ENCODE measurements at regions not wholly inside any gene's neighbourhood (a gene's known extent, or its start where the extent isn't known, plus 50 kb on each side); places are given as distances from the start of the nearest gene placed in this dataset.
"Not testable (repeated sequence)": the region's sequence is repeated elsewhere in the genome, so short reads cannot be mapped to it uniquely, and the experiment has no call there.

DNA sequence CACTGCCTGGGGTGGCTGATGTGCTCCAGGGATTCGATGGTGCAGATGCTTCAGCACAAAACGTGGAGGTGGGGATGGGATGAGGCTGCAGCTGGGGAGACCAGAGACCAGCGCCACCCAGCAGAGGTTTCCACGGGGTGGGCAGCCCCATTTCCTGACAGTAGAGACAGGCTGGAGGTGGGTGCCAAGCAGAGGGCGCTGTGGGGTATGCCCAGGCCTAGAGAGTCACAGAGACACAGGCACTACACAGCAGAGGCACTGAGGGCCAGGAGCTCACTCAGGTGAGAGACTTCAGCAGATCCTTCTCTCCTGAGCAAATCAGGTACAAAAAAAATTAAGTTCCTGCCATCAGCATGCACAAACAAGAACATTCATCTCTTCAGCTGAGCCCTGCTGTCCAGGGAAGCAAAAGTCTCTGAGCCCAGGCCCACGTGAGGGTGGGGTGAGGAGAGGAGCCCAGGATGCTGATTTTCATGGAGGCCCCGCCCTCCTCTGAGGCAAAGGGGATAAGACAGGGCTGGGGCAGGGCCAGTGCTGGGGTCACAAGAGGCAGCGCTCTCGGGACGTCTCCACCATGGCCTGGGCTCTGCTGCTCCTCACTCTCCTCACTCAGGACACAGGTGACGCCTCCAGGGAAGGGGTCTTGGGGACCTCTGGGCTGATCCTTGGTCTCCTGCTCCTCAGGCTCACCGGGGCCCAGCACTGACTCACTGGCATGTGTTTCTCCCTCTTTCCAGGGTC lies 53.1 kb downstream of the GGTLC2 start:
- Mint-ChIP-seq H3K4me1 (peaks cover 0 to 13% of the 10 kb centered on the region in 2 donors), H3K27ac (no peak overlapping the region), H3K36me3 (no peaks in the 10 kb centered on the region), H3K4me3 (no peak overlapping the region), H3K27me3 (ENCODE audit: low read depth in 3 of 3) (peaks cover 0 to 4% (median 2%) of the 10 kb centered on the region in 3 donors), H3K9me3 (no peaks in the 10 kb centered on the region)
- no peak for DNase-seq

DNA sequence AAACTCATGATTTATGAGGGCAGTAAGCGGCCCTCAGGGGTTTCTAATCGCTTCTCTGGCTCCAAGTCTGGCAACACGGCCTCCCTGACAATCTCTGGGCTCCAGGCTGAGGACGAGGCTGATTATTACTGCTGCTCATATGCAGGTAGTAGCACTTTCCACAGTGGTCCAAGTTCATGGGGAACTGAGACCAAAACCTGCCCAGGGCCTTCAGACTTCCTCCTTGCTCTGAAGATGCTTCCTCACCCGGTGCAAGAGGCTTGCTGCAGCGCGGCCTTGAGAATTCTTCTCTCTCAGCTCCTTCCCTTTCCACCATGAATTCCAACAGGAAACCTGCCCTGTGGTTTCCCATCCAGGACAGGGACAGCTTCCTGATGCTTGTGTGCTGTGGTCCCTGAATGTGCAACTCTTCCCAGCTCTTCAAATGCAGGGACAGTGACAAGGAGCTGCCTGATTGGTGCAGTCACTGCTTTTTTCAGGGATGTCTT lies 53.9 kb downstream of the GGTLC2 start:
- no peak overlapping the region for H3K4me3 Mint-ChIP-seq
- DNase-seq: no peak
- H3K9me3 Mint-ChIP-seq: no peaks in the 10 kb centered on the region
- H3K27me3 Mint-ChIP-seq (ENCODE audit: low read depth in 3 of 3): peaks cover 0 to 4% (median 2%) of the 10 kb centered on the region in 3 donors
- peaks cover 0 to 13% of the 10 kb centered on the region in 2 donors for H3K4me1 Mint-ChIP-seq
- H3K27ac Mint-ChIP-seq: peak overlapping the region in 1 of 6 donors; percentile 12
- H3K36me3 Mint-ChIP-seq: no peaks in the 10 kb centered on the region

DNA sequence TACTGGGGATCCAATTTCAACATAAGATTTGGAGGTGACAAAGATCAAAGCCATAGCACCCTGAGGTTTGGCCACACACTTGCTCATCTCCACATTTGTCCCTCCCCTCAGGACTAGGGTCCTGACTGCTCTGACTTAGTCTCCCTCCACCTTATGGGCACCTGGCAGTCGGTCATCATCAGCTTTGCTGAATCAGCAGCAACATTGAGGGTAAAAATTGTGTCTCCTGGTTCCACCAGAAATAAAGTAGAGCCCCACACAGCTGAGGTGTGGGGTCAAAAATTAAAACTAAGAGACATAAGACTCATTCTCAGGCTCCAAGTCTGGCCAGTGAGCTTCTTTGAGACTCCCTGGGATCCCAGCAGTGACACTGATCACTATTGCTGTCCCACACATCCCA lies 56.2 kb downstream of the GGTLC2 start:
- H3K36me3 Mint-ChIP-seq: no peaks in the 10 kb centered on the region
- H3K4me3 Mint-ChIP-seq: no peak overlapping the region
- H3K4me1 Mint-ChIP-seq: peaks cover 0 to 13% of the 10 kb centered on the region in 2 donors
- peaks cover 0 to 2% (median 0%) of the 10 kb centered on the region in 3 donors for H3K27me3 Mint-ChIP-seq (ENCODE audit: low read depth in 3 of 3)
- no peak for DNase-seq
- no peaks in the 10 kb centered on the region for H3K9me3 Mint-ChIP-seq
- no peak overlapping the region for H3K27ac Mint-ChIP-seq

DNA sequence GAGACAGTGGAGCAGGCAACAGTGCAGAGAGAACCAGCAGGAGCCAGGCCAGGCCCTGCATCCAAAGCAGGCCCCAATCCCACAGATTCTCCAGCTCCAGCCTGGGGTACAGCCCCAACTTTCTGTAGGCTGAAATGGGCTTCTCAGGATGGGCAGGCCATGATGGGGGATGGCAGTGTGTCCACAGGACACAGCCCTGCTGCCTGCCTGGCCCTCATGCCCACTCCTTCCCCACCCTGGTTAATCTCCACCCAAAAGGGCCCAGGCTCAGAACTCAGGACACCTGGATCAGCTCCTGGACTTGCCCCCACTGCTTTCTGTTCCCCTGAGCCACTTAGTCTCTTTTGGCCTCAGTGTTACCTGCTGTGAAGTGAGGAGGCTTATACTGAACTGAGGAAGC lies 57.1 kb downstream of the GGTLC2 start:
- not testable (repeated sequence) for H3K36me3 Mint-ChIP-seq; H3K27ac Mint-ChIP-seq; DNase-seq; H3K4me3 Mint-ChIP-seq; H3K9me3 Mint-ChIP-seq; H3K27me3 Mint-ChIP-seq (ENCODE audit: low read depth in 3 of 3)
- H3K4me1 Mint-ChIP-seq: peaks cover 0 to 13% of the 10 kb centered on the region in 2 donors

DNA sequence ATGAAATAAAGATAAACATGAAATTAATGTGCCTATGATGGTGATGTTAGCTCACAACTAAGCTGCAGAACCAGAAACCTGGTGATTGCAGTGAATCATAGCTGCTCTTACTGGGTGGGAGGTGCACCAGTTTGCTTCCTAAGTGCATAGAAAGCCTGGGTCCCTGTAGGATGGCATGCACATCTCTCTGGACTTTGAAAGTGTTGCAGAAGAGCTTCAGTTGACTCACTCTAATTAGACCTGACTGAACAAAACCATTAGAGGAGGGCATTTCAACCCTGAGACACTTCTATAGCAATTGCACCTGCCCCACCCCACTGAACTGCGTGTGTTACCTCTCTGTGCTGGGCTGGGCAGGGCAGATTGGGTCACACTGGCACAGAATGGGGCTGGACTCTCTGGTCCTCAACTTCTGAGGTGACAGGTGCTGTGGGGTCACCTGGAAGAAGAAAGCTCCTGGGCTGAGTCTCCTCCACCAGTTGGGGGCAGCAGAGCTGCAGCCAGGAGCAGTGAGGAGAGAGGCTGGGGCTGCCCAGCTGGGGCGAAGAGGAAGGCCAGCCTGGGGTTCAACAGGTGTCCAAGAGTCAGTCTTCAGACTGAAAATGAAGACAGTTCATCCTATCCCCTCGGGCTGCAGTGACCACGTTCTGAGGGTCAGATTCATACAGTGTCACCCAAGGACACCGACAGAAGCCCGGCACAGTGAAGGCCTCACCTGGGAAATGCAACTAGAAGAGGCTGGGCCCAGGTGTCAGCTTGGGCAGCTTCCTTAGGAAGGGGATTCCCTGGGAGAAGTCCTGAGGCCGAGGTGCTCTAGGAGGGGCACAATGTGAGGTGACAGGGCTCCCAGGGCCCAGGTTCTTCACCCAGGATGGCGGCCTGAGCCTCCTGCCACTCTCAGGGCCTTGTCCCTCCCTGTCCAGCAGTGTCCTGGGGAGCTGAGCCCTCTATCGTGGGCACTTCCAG lies 58.1 kb downstream of the GGTLC2 start:
- no peak for DNase-seq
- no peaks in the 10 kb centered on the region for H3K9me3 Mint-ChIP-seq

DNA sequence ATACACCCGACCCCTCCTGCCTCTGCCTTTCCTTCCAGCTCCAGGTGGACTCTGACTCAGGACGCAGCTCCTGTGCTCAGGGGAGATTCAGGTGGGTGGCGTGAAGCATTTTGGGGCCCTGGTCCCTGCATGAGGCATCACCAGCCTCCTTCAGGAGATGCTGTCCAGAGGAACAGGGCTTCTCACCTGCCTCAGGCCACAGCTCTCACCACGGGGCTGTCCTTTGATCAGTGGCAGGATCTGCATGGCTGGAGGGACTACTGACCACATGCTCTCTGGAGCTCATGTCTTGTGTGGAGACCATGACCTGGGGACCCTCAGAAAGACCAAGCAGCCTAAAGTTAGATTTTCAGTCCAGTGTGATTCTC lies 58.8 kb downstream of the GGTLC2 start:
- DNase-seq: no peak
- H3K4me3 Mint-ChIP-seq: no peak overlapping the region
- H3K27me3 Mint-ChIP-seq (ENCODE audit: low read depth in 3 of 3): peaks cover 0 to 2% (median 0%) of the 10 kb centered on the region in 3 donors
- no peaks in the 10 kb centered on the region for H3K36me3 Mint-ChIP-seq
- H3K4me1 Mint-ChIP-seq: peaks cover 0 to 13% of the 10 kb centered on the region in 2 donors
- no peak overlapping the region for H3K27ac Mint-ChIP-seq
- no peaks in the 10 kb centered on the region for H3K9me3 Mint-ChIP-seq

More for the DNA sequence above, 58.1 kb downstream of the GGTLC2 start:
- H3K4me3 Mint-ChIP-seq: no peak overlapping the region
- no peaks in the 10 kb centered on the region for H3K36me3 Mint-ChIP-seq
- peaks cover 0 to 13% of the 10 kb centered on the region in 2 donors for H3K4me1 Mint-ChIP-seq
- H3K27me3 Mint-ChIP-seq (ENCODE audit: low read depth in 3 of 3): peaks cover 0 to 2% (median 0%) of the 10 kb centered on the region in 3 donors
- H3K27ac Mint-ChIP-seq: no peak overlapping the region

DNA sequence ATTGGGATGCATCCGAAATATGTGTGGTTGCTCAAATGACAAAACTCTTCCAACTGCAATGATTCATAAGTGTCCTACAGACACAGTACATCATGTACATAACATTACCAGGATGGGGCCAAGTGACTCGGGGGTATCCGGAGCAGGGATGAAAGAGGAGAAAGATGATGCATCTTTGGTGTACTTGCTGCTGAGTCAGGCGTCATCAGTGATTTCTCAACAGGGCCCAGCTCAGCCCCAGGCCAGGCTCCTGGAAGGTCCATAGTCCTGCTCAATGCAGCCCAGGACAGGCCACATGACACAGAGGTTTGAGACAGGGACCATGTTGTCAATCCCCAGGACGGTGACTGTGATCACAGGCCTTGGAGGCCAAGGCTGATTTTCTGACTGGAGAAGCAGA lies 59.3 kb downstream of the GGTLC2 start:
- H3K27ac Mint-ChIP-seq: peak overlapping the region in 1 of 6 donors; percentile 7
- DNase-seq: no peak
- no peaks in the 10 kb centered on the region for H3K9me3 Mint-ChIP-seq
- H3K4me3 Mint-ChIP-seq: no peak overlapping the region
- H3K27me3 Mint-ChIP-seq (ENCODE audit: low read depth in 3 of 3): peaks cover 0 to 2% (median 0%) of the 10 kb centered on the region in 3 donors
- H3K36me3 Mint-ChIP-seq: no peaks in the 10 kb centered on the region
- H3K4me1 Mint-ChIP-seq: peaks cover 0 to 9% of the 10 kb centered on the region in 2 donors

DNA sequence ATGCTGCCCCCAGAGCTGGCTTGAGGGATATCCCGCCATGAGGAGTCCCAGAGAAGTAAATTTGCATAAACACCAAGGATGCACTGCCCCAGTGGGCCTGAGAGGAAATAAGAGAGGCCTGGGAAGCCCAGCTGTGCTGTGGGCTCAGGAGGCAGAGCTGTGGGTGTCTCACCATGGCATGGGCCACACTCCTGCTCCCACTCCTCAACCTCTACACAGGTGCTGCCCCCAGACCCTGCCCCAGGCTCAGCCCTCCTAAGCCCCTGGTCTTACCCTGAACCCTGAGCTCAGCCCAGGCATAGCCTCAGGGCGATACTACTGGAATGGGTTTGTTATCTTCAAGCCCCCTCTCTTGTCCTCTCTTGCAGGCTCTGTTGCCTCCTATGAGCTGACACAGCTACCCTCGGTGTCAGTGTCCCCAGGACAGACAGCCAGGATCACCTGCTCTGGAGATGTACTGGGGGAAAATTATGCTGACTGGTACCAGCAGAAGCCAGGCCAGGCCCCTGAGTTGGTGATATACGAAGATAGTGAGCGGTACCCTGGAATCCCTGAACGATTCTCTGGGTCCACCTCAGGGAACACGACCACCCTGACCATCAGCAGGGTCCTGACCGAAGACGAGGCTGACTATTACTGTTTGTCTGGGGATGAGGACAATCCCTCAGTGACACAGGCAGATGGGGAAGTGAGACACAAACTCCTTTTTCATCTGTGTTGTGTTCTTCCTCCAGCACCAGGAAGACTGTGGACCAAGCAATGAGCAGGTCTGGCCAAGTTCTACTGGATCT lies 59.9 kb downstream of the GGTLC2 start:
- H3K27ac Mint-ChIP-seq: no peak overlapping the region
- no peak for DNase-seq
- peaks cover 0 to 4% of the 10 kb centered on the region in 2 donors for H3K4me1 Mint-ChIP-seq
- no peaks in the 10 kb centered on the region for H3K9me3 Mint-ChIP-seq
- no peaks in the 10 kb centered on the region for H3K36me3 Mint-ChIP-seq
- no peak overlapping the region for H3K4me3 Mint-ChIP-seq
- no peaks in the 10 kb centered on the region for H3K27me3 Mint-ChIP-seq (ENCODE audit: low read depth in 3 of 3)

DNA sequence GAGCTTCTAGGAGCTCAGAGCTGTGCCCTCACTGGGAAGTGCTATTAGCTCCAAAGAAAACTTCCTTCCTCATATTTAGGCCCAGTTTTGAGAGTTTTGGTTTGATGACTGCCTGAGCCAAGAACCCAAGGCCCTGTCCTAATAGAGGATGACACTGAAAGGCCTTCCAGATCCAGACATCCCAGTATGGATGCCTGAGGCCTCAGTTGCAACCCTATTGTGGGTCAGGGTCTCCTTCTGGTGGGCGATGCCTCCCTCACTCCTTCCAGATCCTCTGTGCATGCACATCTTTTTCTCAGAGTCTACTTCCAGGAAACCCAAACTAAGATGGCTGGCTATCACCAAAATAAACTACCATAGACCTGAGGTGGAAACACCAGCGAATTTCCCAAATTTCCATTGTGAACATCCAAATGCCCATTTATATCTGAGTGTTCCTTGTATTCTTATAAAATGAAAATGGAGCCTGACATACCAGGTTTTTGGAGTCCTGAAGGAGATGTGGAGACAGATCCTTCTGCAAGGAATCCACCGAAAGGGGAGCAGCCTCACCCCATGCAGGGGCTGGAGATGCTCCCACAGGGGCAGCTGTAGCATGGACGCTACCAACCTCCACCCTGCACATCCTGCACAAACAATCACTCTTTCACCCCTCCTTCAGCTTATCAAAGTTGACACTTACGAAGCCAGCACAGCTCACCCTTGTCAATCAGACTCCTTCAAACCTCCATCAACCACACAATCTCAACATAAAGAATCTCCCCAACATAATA lies 61.1 kb downstream of the GGTLC2 start:
- H3K27ac Mint-ChIP-seq: no peak overlapping the region
- DNase-seq: no peak
- H3K9me3 Mint-ChIP-seq: no peaks in the 10 kb centered on the region
- H3K36me3 Mint-ChIP-seq: no peaks in the 10 kb centered on the region
- no peaks in the 10 kb centered on the region for H3K4me1 Mint-ChIP-seq
- peaks cover 0 to under 1% (median 0%) of the 10 kb centered on the region in 3 donors for H3K27me3 Mint-ChIP-seq (ENCODE audit: low read depth in 3 of 3)
- no peak overlapping the region for H3K4me3 Mint-ChIP-seq

DNA sequence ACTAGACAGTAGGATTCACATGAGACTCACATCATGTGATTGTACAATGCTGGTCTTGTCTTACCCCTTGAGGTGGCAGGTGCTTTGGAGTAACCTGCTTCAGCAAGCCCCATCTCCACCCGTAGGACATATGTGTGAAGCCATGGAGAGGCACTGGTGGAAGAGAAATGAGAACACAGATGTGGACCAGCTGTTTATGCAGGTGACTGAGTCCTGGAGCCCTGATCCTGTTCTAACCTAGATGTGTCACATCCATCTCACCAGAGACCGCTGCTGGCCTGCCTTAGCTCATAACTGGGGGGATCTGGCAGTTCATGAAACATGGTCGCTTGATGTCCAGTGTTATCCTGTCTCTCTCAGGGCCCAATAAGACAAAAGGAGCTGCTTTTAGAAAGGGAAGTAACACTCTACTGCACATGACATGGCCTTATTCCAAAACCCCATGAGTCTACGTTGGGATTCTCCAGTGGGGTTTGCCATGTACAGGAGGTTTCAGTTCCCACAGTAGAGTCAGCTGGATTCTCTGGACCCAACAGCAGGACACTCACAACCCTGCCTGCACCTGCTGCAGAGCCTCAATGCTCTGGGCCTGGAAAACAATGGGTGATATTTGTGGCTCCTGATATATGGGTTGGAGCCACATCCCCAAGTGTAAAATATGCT lies 62.0 kb downstream of the GGTLC2 start:
- Mint-ChIP-seq H3K9me3 (no peaks in the 10 kb centered on the region), H3K27me3 (ENCODE audit: low read depth in 3 of 3) (peaks cover 0 to 3% (median 2%) of the 10 kb centered on the region in 3 donors), H3K27ac (no peak overlapping the region), H3K36me3 (no peaks in the 10 kb centered on the region), H3K4me1 (no peaks in the 10 kb centered on the region), H3K4me3 (no peak overlapping the region)
- no peak for DNase-seq

DNA sequence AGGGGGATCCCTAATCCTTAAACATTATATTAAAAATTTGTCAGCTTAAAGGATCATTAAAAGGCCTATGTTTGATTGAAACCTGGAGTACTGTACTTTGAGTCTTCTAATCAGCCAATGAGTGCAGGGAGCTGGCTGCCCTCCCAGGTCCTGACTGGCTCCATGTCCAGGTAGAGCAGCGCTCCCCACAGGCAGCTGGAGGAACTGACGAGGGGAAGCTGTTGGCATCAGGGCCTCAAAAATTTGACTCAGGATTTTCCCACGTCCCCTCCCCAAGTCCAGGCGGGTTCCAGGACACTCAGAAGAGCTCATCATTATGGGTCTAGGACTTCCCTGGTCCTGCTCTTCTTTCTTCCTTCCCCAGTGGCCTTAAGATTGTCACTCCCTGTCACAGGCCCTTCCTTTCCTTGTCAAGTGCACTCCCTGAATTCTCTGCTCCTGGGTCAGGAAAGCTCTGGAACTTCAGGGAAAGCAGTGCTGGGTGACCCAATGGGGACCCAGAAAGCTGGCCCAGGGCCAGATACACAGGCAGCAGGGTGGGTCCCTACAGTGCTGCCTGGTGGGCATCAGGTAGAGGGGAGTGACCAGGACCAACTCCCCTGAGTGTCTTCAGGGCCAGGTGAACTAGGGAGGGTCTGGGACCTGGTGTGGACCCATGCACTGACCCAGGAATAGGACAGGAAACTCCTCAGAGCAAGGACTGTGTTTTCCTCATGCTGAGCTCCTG lies 65.5 kb downstream of the GGTLC2 start:
- Mint-ChIP-seq H3K27me3 (ENCODE audit: low read depth in 3 of 3) (peaks cover 2 to 3% (median 3%) of the 10 kb centered on the region in 3 donors), H3K4me1 (peaks cover 0 to 6% of the 10 kb centered on the region in 2 donors), H3K9me3 (no peaks in the 10 kb centered on the region), H3K36me3 (no peaks in the 10 kb centered on the region), H3K27ac (no peak overlapping the region), H3K4me3 (no peak overlapping the region)
- DNase-seq: no peak

All from immature natural killer cell (primary cell).